IMR-90 (cell line): ENCODE measurements at regions not wholly inside any gene's neighbourhood (a gene's known extent, or its start where the extent isn't known, plus 50 kb on each side); places are given as distances from the start of the nearest gene placed in this dataset.

Experiments used
- BHLHE40 ChIP-seq: fragments of 150-350 bp; IDR thresholded peaks from 2 replicates; pipeline ENCODE4 v1.6.1; 2016; ENCODE audit warnings: mild to moderate bottlenecking, low read depth, low read length
- CEBPB ChIP-seq: IDR thresholded peaks from 2 replicates; pipeline ENCODE4 v1.6.1; 2012; ENCODE audit warnings: low read depth, low read length, improper control_type of control experiment
- CTCF ChIP-seq: conservative IDR thresholded peaks from 2 replicates; pipeline ENCODE4 v1.5.1; 2012; ENCODE audit warnings: mild to moderate bottlenecking, low read depth, low read length, improper control_type of control experiment
- FOS ChIP-seq: fragments of 150-350 bp; IDR thresholded peaks from 2 replicates; pipeline ENCODE4 v1.6.1; 2016; ENCODE audit warnings: low read depth, low read length
- MAFK ChIP-seq: IDR thresholded peaks from 2 replicates; pipeline ENCODE4 v1.6.1; 2012; ENCODE audit warnings: low read depth, low read length, improper control_type of control experiment
- POLR2A ChIP-seq: IDR thresholded peaks from 2 replicates; pipeline ENCODE4 v1.6.1; 2012; ENCODE audit warnings: mild to moderate bottlenecking, low read depth, low read length
- RAD21 ChIP-seq: IDR thresholded peaks from 2 replicates; pipeline ENCODE4 v1.6.1; 2012; ENCODE audit warnings: low read length, improper control_type of control experiment
- RCOR1 ChIP-seq: IDR thresholded peaks from 2 replicates; pipeline ENCODE4 v1.6.1; 2012; ENCODE audit warnings: mild to moderate bottlenecking, low read length, improper control_type of control experiment; ENCODE audit not compliant: insufficient replicate concordance
- RFX5 ChIP-seq: IDR thresholded peaks from 2 replicates; pipeline ENCODE4 v1.8.0; 2012; ENCODE audit warnings: low read depth, mild to moderate bottlenecking, low read length, moderate library complexity
- SMC3 ChIP-seq: fragments of 150-350 bp; IDR thresholded peaks from 2 replicates; pipeline ENCODE4 v1.6.1; 2016; ENCODE audit warnings: low read depth, mild to moderate bottlenecking, antibody characterized with exemption, low read length, moderate library complexity
- USF2 ChIP-seq: fragments of 150-350 bp; IDR thresholded peaks from 2 replicates; pipeline ENCODE4 v1.6.1; 2017; ENCODE audit warnings: mild to moderate bottlenecking, antibody characterized with exemption, low read length, low read depth

GRCh38 chr3:124229836-124230235 lies 237.9 kb upstream of the ROPN1 start:
- TF ChIP-seq POLR2A (no peak), CTCF (no peak), RFX5 (no peak), RAD21 (no peak), BHLHE40 (no peak), FOS (no peak), RCOR1 (no peak), SMC3 (no peak), MAFK (no peak), USF2 (no peak), CEBPB (no peak)
